ENCODE measurements at regions not wholly inside any gene's neighbourhood (a gene's known extent, or its start where the extent isn't known, plus 50 kb on each side); places are given as distances from the start of the nearest gene placed in this dataset.
A peak's percentile ranks its signal among the peaks of the same experiment; 100 is the strongest.

GRCh38 chr20:11132819-11133415 is 459.1 kb upstream of the JAG1 start:
- DNase-seq: no peak

- DNase-seq: no peak
These were observed 462.9 kb upstream of the JAG1 start for GRCh38 chr20:11136691-11137090.

- DNase-seq: no peak
These were observed 463.9 kb upstream of the JAG1 start for GRCh38 chr20:11137688-11138087.

- DNase-seq: no peak
These were observed 466.6 kb upstream of the JAG1 start for GRCh38 chr20:11140359-11140758.

- no peak for DNase-seq
These were observed 469.7 kb upstream of the JAG1 start for GRCh38 chr20:11143481-11143880.

- no peak for DNase-seq
These were observed 470.5 kb upstream of the JAG1 start for GRCh38 chr20:11144114-11144950.

- no peak for DNase-seq
These were observed 471.8 kb upstream of the JAG1 start for GRCh38 chr20:11145616-11146015.

- no peak for DNase-seq
These were observed 480.0 kb upstream of the JAG1 start for GRCh38 chr20:11153819-11154218.

- no peak for DNase-seq
These were observed 481.5 kb upstream of the JAG1 start for GRCh38 chr20:11155156-11155756.

GRCh38 chr20:11156922-11157321 is 483.1 kb upstream of the JAG1 start:
- no peak for DNase-seq

GRCh38 chr20:11158146-11158545 is 484.3 kb upstream of the JAG1 start:
- no peak for DNase-seq

- no peak for DNase-seq
These were observed 484.8 kb upstream of the JAG1 start for GRCh38 chr20:11158589-11158988.

- DNase-seq: peak; percentile 14
These were observed 485.9 kb upstream of the JAG1 start for GRCh38 chr20:11159728-11160127.

GRCh38 chr20:11162026-11162775 is 488.4 kb upstream of the JAG1 start:
- DNase-seq: no peak

- no peak for DNase-seq
These were observed 492.0 kb upstream of the JAG1 start for GRCh38 chr20:11165789-11166188.

GRCh38 chr20:11166712-11167111 is 492.9 kb upstream of the JAG1 start:
- no peak for DNase-seq

GRCh38 chr20:11168026-11168425 is 494.2 kb upstream of the JAG1 start:
- no peak for DNase-seq

- no peak for DNase-seq
These were observed 496.2 kb upstream of the JAG1 start for GRCh38 chr20:11170025-11170424.

GRCh38 chr20:11170565-11170964 is 496.8 kb upstream of the JAG1 start:
- DNase-seq: no peak

GRCh38 chr20:11172881-11173280 is 499.1 kb upstream of the JAG1 start:
- DNase-seq: no peak

- DNase-seq: no peak
These were observed 500.1 kb upstream of the JAG1 start for GRCh38 chr20:11173916-11174315.

GRCh38 chr20:11174861-11175260 is 501.1 kb upstream of the JAG1 start:
- no peak for DNase-seq

- DNase-seq: no peak
These were observed 502.6 kb upstream of the JAG1 start for GRCh38 chr20:11176431-11176830.

All from left kidney (tissue), 1 donor.